HG03039 (cell line): ENCODE measurements at regions not wholly inside any gene's neighbourhood (a gene's known extent, or its start where the extent isn't known, plus 50 kb on each side); places are given as distances from the start of the nearest gene placed in this dataset.
"Not testable (repeated sequence)": the region's sequence is repeated elsewhere in the genome, so short reads cannot be mapped to it uniquely, and the experiment has no call there.

Experiments used
- ATAC-seq: cut with Tn5 transposase; IDR thresholded peaks from one replicate; pipeline ENCODE4 v1.9.1; 2021; ENCODE audit warnings: mild to moderate bottlenecking, moderate library complexity; ENCODE audit not compliant: unreplicated experiment

GRCh38 chr5:100249884-100250269 is 285.3 kb upstream of the FAM174A start:
- no peak for ATAC-seq

- ATAC-seq = no peak
Measured at GRCh38 chr5:100249211-100249883, 285.8 kb upstream of the FAM174A start.

GRCh38 chr5:100232736-100233135 is 302.4 kb upstream of the FAM174A start:
- no peak for ATAC-seq

- no peak for ATAC-seq
Measured at GRCh38 chr5:100188778-100189177, 346.4 kb upstream of the FAM174A start.

- no peak for ATAC-seq
Measured at GRCh38 chr5:100188339-100188738, 346.8 kb upstream of the FAM174A start.

GRCh38 chr5:100186181-100186580 is 349.0 kb upstream of the FAM174A start:
- no peak for ATAC-seq

GRCh38 chr5:100182402-100182801 is 352.8 kb upstream of the FAM174A start:
- ATAC-seq = no peak

- no peak for ATAC-seq
Measured at GRCh38 chr5:100175346-100175745, 359.8 kb upstream of the FAM174A start.

GRCh38 chr5:100165309-100165708 is 369.9 kb upstream of the FAM174A start:
- peak; percentile 100 for ATAC-seq

- no peak for ATAC-seq
Measured at GRCh38 chr5:100161868-100162267, 373.3 kb upstream of the FAM174A start.

GRCh38 chr5:100157066-100157465 is 378.1 kb upstream of the FAM174A start:
- ATAC-seq = no peak

- no peak for ATAC-seq
Measured at GRCh38 chr5:100148239-100148638, 386.9 kb upstream of the FAM174A start.

GRCh38 chr5:100142607-100143006 is 392.6 kb upstream of the FAM174A start:
- no peak for ATAC-seq

- ATAC-seq = no peak
Measured at GRCh38 chr5:100131161-100131560, 404.0 kb upstream of the FAM174A start.

- ATAC-seq = no peak
Measured at GRCh38 chr5:100130307-100130706, 404.9 kb upstream of the FAM174A start.

GRCh38 chr5:100119903-100120302 is 415.3 kb upstream of the FAM174A start:
- no peak for ATAC-seq

GRCh38 chr5:100110497-100110896 is 424.7 kb upstream of the FAM174A start:
- no peak for ATAC-seq

GRCh38 chr5:100108883-100109282 is 426.3 kb upstream of the FAM174A start:
- ATAC-seq = no peak

- not testable (repeated sequence) for ATAC-seq
Measured at GRCh38 chr5:100103592-100104119, 431.5 kb upstream of the FAM174A start.

- ATAC-seq = not testable (repeated sequence)
Measured at GRCh38 chr5:100101466-100101865, 433.7 kb upstream of the FAM174A start.

GRCh38 chr5:100096328-100096727 is 438.8 kb upstream of the FAM174A start:
- ATAC-seq = not testable (repeated sequence)

GRCh38 chr5:100080703-100081102 is 454.5 kb upstream of the FAM174A start:
- ATAC-seq = not testable (repeated sequence)

GRCh38 chr5:100079163-100079562 is 456.0 kb upstream of the FAM174A start:
- ATAC-seq = not testable (repeated sequence)
